Vagina (tissue), 2 donors: ENCODE measurements at regions not wholly inside any gene's neighbourhood (a gene's known extent, or its start where the extent isn't known, plus 50 kb on each side); places are given as distances from the start of the nearest gene placed in this dataset.

Source experiments
- DNase-seq, 2 donors: peaks; one replicate each; pipeline ENCODE4 v3.0.0-alpha.2; 2017; ENCODE audit errors: extremely low spot score in 2 of 2
- H3K27ac ChIP-seq: fragments of 200-600 bp; sonication (generic); one replicate; pipeline ENCODE4 v1.5.1; 2019
- H3K27me3 ChIP-seq: fragments of 200-600 bp; sonication (generic); one replicate; pipeline ENCODE4 v1.5.1; 2019
- H3K36me3 ChIP-seq, 2 donors: fragments of 200-600 bp; sonication (generic); one replicate each; pipeline ENCODE4 v1.5.1; 2017 to 2019
- H3K4me1 ChIP-seq: fragments of 200-600 bp; sonication (generic); one replicate; pipeline ENCODE4 v1.5.1; 2019
- H3K4me3 ChIP-seq, 2 donors: fragments of 200-600 bp; sonication (generic); 1 replicate in 1 of 2; 2 replicates in 1 of 2; pipeline ENCODE4 v1.5.1; 2016 to 2019
- H3K9me3 ChIP-seq: fragments of 200-600 bp; sonication (generic); one replicate; pipeline ENCODE4 v1.5.1; 2019
- CTCF ChIP-seq, 3 experiments: fragments of 450-650 bp in 2 of 3; fragments of 200-600 bp in 1 of 3; sonication (generic) in 1 of 3; IDR thresholded peaks; one replicate each; pipeline ENCODE4 v1.5.1; 2017 to 2019; ENCODE audit warnings: antibody characterized with exemption in 3 of 3, mild to moderate bottlenecking in 2 of 3, moderate library complexity in 2 of 3
- POLR2A ChIP-seq, 2 donors: fragments of 450-650 bp; IDR thresholded peaks; one replicate each; pipeline ENCODE4 v1.6.1; 2017; ENCODE audit warnings: antibody characterized with exemption in 2 of 2, mild to moderate bottlenecking in 2 of 2, moderate library complexity in 2 of 2
- POLR2AphosphoS5 ChIP-seq, 2 donors: sonication (generic); formaldehyde crosslinking; IDR thresholded peaks; one replicate each; pipeline ENCODE4 v1.9.0; 2017; ENCODE audit warnings: antibody characterized with exemption in 2 of 2, mild to moderate bottlenecking in 2 of 2, low read depth in 1 of 2; ENCODE audit not compliant: insufficient read depth in 1 of 2
- intact Hi-C: fragments of 100-400 bp; cut with DNase I; formaldehyde crosslinking; loops from one replicate; pipeline ENCODE4 v1.15.1; 2023

GRCh38 chr12:127861406-127861805, 405.6 kb upstream of the TMEM132C start:
- no peak for DNase-seq
- H3K36me3 ChIP-seq: no peaks in the 10 kb centered on the region
- no peak overlapping the region for H3K27ac ChIP-seq
- no peaks in the 10 kb centered on the region for H3K27me3 ChIP-seq
- TF ChIP-seq CTCF (IDR thresholded peaks at IDR 0.05) (no peak), POLR2AphosphoS5 (IDR thresholded peaks at IDR 0.05; ENCODE audit: insufficient read depth in 1 of 2, low read depth in 1 of 2) (no peak), POLR2A (IDR thresholded peaks at IDR 0.05) (no peak)
- intact Hi-C loops: no loop called here
- H3K4me1 ChIP-seq: no peaks in the 10 kb centered on the region
- H3K4me3 ChIP-seq: no peak overlapping the region
- no peaks in the 10 kb centered on the region for H3K9me3 ChIP-seq

- no peak for TF ChIP-seq CTCF (IDR thresholded peaks at IDR 0.05)
- no peak for TF ChIP-seq POLR2AphosphoS5 (IDR thresholded peaks at IDR 0.05; ENCODE audit: insufficient read depth in 1 of 2, low read depth in 1 of 2)
- TF ChIP-seq POLR2A (IDR thresholded peaks at IDR 0.05): no peak
- intact Hi-C loops: no loop called here
- DNase-seq: no peak
- Histone ChIP-seq H3K4me3 (no peak overlapping the region), H3K36me3 (no peaks in the 10 kb centered on the region), H3K27me3 (no peaks in the 10 kb centered on the region), H3K9me3 (no peaks in the 10 kb centered on the region), H3K27ac (no peak overlapping the region), H3K4me1 (no peaks in the 10 kb centered on the region)
Measured at GRCh38 chr12:127873306-127873705, 393.7 kb upstream of the TMEM132C start.

- intact Hi-C loops: no loop called here
- Histone ChIP-seq H3K9me3 (no peaks in the 10 kb centered on the region), H3K4me1 (no peaks in the 10 kb centered on the region), H3K36me3 (no peaks in the 10 kb centered on the region), H3K4me3 (no peak overlapping the region), H3K27me3 (no peaks in the 10 kb centered on the region), H3K27ac (no peak overlapping the region)
- TF ChIP-seq CTCF (IDR thresholded peaks at IDR 0.05) (no peak), POLR2A (IDR thresholded peaks at IDR 0.05) (no peak), POLR2AphosphoS5 (IDR thresholded peaks at IDR 0.05; ENCODE audit: insufficient read depth in 1 of 2, low read depth in 1 of 2) (no peak)
- no peak for DNase-seq
Measured at GRCh38 chr12:127881371-127882140, 385.4 kb upstream of the TMEM132C start.

- intact Hi-C loops: no loop called here
- Histone ChIP-seq H3K27ac (no peak overlapping the region), H3K27me3 (no peaks in the 10 kb centered on the region), H3K4me1 (no peaks in the 10 kb centered on the region), H3K36me3 (no peaks in the 10 kb centered on the region), H3K4me3 (no peak overlapping the region), H3K9me3 (no peaks in the 10 kb centered on the region)
- DNase-seq: no peak
- TF ChIP-seq CTCF (IDR thresholded peaks at IDR 0.05): no peak
- no peak for TF ChIP-seq POLR2AphosphoS5 (IDR thresholded peaks at IDR 0.05; ENCODE audit: insufficient read depth in 1 of 2, low read depth in 1 of 2)
- no peak for TF ChIP-seq POLR2A (IDR thresholded peaks at IDR 0.05)
Measured at GRCh38 chr12:127883013-127883412, 384.0 kb upstream of the TMEM132C start.

GRCh38 chr12:127885954-127886750, 380.8 kb upstream of the TMEM132C start:
- Histone ChIP-seq H3K9me3 (no peaks in the 10 kb centered on the region), H3K4me3 (no peak overlapping the region), H3K27ac (no peak overlapping the region), H3K4me1 (peaks cover 4% of the 10 kb centered on the region), H3K36me3 (no peaks in the 10 kb centered on the region), H3K27me3 (no peaks in the 10 kb centered on the region)
- no peak for DNase-seq
- TF ChIP-seq POLR2AphosphoS5 (IDR thresholded peaks at IDR 0.05; ENCODE audit: insufficient read depth in 1 of 2, low read depth in 1 of 2) (no peak), CTCF (IDR thresholded peaks at IDR 0.05) (no peak), POLR2A (IDR thresholded peaks at IDR 0.05) (no peak)
- intact Hi-C loops: no loop called here
